ENCODE measurements at regions not wholly inside any gene's neighbourhood (a gene's known extent, or its start where the extent isn't known, plus 50 kb on each side); places are given as distances from the start of the nearest gene placed in this dataset.

- Histone ChIP-seq H3K23ac (ENCODE audit: insufficient read length, low read depth, low read length) (no peak overlapping the region), H4K20me1 (ENCODE audit: control insufficient read depth, insufficient read depth, insufficient read length) (no peaks in the 10 kb centered on the region), H3K4ac (ENCODE audit: low read depth, low read length) (no peak overlapping the region), H3K14ac (ENCODE audit: insufficient read depth, low read length) (no peak overlapping the region), H3T11ph (ENCODE audit: low read length) (no peak overlapping the region), H3K27me3 (ENCODE audit: insufficient read depth, low read length) (no peaks in the 10 kb centered on the region), H3K23me2 (ENCODE audit: insufficient read length, low read depth, low read length, poor library complexity, severe bottlenecking) (no peaks in the 10 kb centered on the region), H2AFZ (ENCODE audit: low read length) (no peak overlapping the region), H2AK5ac (ENCODE audit: insufficient read length, low read length) (no peak overlapping the region), H4K8ac (replicated peaks; ENCODE audit: insufficient read length, low read depth, low read length) (no peak overlapping the region), H3K27ac (ENCODE audit: insufficient read length, low read depth, low read length) (no peak overlapping the region), H3K56ac (ENCODE audit: insufficient read length, low read depth, low read length) (no peak overlapping the region), H3K4me1 (ENCODE audit: insufficient read depth, low read length) (peaks cover 3% of the 10 kb centered on the region; the same call in 1 of the 2 replicates), H3K79me1 (ENCODE audit: insufficient read depth, low read depth, low read length, poor library complexity, severe bottlenecking) (no peaks in the 10 kb centered on the region), H2BK120ac (ENCODE audit: low read depth, low read length, poor library complexity, severe bottlenecking) (no peak overlapping the region), H4K5ac (ENCODE audit: insufficient read length, low read depth, low read length) (no peak overlapping the region), H3K9me3 (ENCODE audit: control insufficient read depth, low read depth, low read length) (no peaks in the 10 kb centered on the region), H3K79me2 (ENCODE audit: insufficient read depth, low read length) (no peaks in the 10 kb centered on the region), H2BK12ac (ENCODE audit: insufficient read length, low read depth, low read length) (no peak overlapping the region), H4K91ac (ENCODE audit: insufficient read length, low read depth, low read length) (no peak overlapping the region), H2BK5ac (ENCODE audit: insufficient read length, low read length) (no peak overlapping the region), H3K4me2 (ENCODE audit: insufficient read depth, insufficient read length, low read length) (no peak overlapping the region), H3K9ac (ENCODE audit: extremely low read depth, insufficient read length, low read length) (no peak overlapping the region), H2BK20ac (ENCODE audit: low read depth, low read length, poor library complexity, severe bottlenecking) (no peak overlapping the region), H2BK15ac (ENCODE audit: low read depth, low read length) (0 out of 2 replicates have a peak overlapping the region, but pooled peaks have one; percentile 12), H3K18ac (ENCODE audit: insufficient read length, low read depth, low read length) (peak overlapping the region; percentile 53)
- peak; percentile 31 for DNase-seq
- H3K27me3 Mint-ChIP-seq (ENCODE audit: low read depth), result no peaks in the 10 kb centered on the region
- WGBS (ENCODE audit: extremely low coverage, insufficient read length, low lambda C conversion rate), result no CpG with 5 or more reads among the region's 13 CpGs
- H3K36me3 Mint-ChIP-seq (ENCODE audit: insufficient read depth in 1 of 3, low read depth in 3 of 3), result no peaks in the 10 kb centered on the region; a peak in 2 of 7 replicates
- no peak overlapping the region for H3K4me3 Mint-ChIP-seq
- peaks cover 1 to 4% of the 10 kb centered on the region in 2 experiments; a peak in 4 of 5 replicates for H3K9me3 Mint-ChIP-seq
- no peak for TF ChIP-seq CTCF (conservative IDR thresholded peaks at IDR 0.05)
- H3K4me1 Mint-ChIP-seq, result peaks cover 10% of the 10 kb centered on the region in 2 experiments
- no peak overlapping the region; a peak in 2 of 7 replicates for H3K27ac Mint-ChIP-seq
Observed at GRCh38 chr17:5883775-5884665, 186.2 kb upstream of the WSCD1 start.
